ENCODE measurements at regions not wholly inside any gene's neighbourhood (a gene's known extent, or its start where the extent isn't known, plus 50 kb on each side); places are given as distances from the start of the nearest gene placed in this dataset.

GRCh38 chr6:45727819-45728449, 287.7 kb downstream of the CLIC5 start:
- H3K14ac ChIP-seq (replicated peaks; ENCODE audit: low read depth, low read length): no peak overlapping the region
- H2AFZ ChIP-seq (replicated peaks; ENCODE audit: low read length, poor library complexity): no peak overlapping the region
- H3K18ac ChIP-seq (ENCODE audit: low read depth, low read length): no peak overlapping the region
- peaks cover 3% of the 10 kb centered on the region for H3K4me1 ChIP-seq (ENCODE audit: control insufficient read depth, insufficient read depth, low read length)
- no peak overlapping the region for H3K4me3 ChIP-seq (ENCODE audit: insufficient read depth, low read depth, low read length)
- H3K4me2 ChIP-seq (ENCODE audit: low read depth, low read length): no peak overlapping the region
- no TSS peak for BruUV-seq (replicated peaks)
- ChIA-PET CTCF (no interaction called here), POLR2A (ENCODE audit: unreplicated experiment) (no interaction called here)
- no peaks in the 10 kb centered on the region for H3K9me3 ChIP-seq (ENCODE audit: control insufficient read depth, insufficient read depth, low read length)
- no peak overlapping the region for H2BK120ac ChIP-seq (ENCODE audit: low read depth, low read length)
- H3K9me1 ChIP-seq (ENCODE audit: insufficient read depth, low read length): no peaks in the 10 kb centered on the region
- no CpG with 5 or more reads among the region's 6 CpGs for WGBS, 2 experiments (ENCODE audit: extremely low coverage in 2 of 2, insufficient read length in 1 of 2)
- peaks cover 14% of the 10 kb centered on the region for H3K27me3 ChIP-seq (ENCODE audit: control insufficient read depth, insufficient read depth, low read length)
- no peaks in the 10 kb centered on the region for H3K36me3 ChIP-seq (ENCODE audit: control insufficient read depth, insufficient read depth, low read length)
- H2BK5ac ChIP-seq (ENCODE audit: low read depth, low read length, poor library complexity, severe bottlenecking): no peak overlapping the region
- dilution Hi-C loops (cut with HindIII; ENCODE audit: low sequenced_read_pairs, unreplicated experiment) (no loop called here), in situ Hi-C loops (cut with MboI; ENCODE audit: low sequenced_read_pairs) (no loop called here), intact Hi-C loops (cut with micrococcal nuclease) (no loop called here)
- no peak overlapping the region for H3K9ac ChIP-seq (ENCODE audit: low read depth, low read length)
- H3K27ac ChIP-seq (ENCODE audit: insufficient read depth, low read length): no peak overlapping the region
- H4K8ac ChIP-seq (ENCODE audit: low read depth in 2 of 2, low read length in 2 of 2): no peak overlapping the region
- H4K91ac ChIP-seq (ENCODE audit: insufficient read depth, low read depth, low read length): no peak overlapping the region
- no peak overlapping the region for H3K4ac ChIP-seq (ENCODE audit: low read depth, low read length)
- H4K20me1 ChIP-seq (ENCODE audit: insufficient read depth, low read length): no peaks in the 10 kb centered on the region
- no peak overlapping the region for H2BK20ac ChIP-seq (ENCODE audit: low read depth, low read length)
- no peak overlapping the region for H2BK15ac ChIP-seq (ENCODE audit: low read depth, low read length)
- H2AK5ac ChIP-seq (ENCODE audit: low read depth, low read length): no peak overlapping the region
- H3K79me1 ChIP-seq (ENCODE audit: low read depth in 1 of 2, low read length in 2 of 2): no peaks in the 10 kb centered on the region
- H3K56ac ChIP-seq (ENCODE audit: extremely low read depth, insufficient read depth, low read length): no peak overlapping the region
- DNase-seq: no peak
- TF ChIP-seq FOS (IDR thresholded peaks at IDR 0.05; ENCODE audit: low read depth, low read length) (no peak), POLR2A (IDR thresholded peaks at IDR 0.05; ENCODE audit: low read depth, low read length) (no peak), MXI1 (IDR thresholded peaks at IDR 0.05; ENCODE audit: borderline replicate concordance, low read depth, low read length) (no peak), USF2 (IDR thresholded peaks at IDR 0.05; ENCODE audit: low read depth, low read length) (no peak), MAZ (IDR thresholded peaks at IDR 0.05; ENCODE audit: borderline replicate concordance, low read depth, low read length) (no peak), RFX5 (IDR thresholded peaks at IDR 0.05; ENCODE audit: low read depth, low read length) (no peak), CEBPB (IDR thresholded peaks at IDR 0.05; ENCODE audit: low read depth, low read length) (no peak), NFE2L2 (IDR thresholded peaks at IDR 0.05; ENCODE audit: low read depth, low read length) (no peak), MAFK (IDR thresholded peaks at IDR 0.05; ENCODE audit: low read depth, low read length) (no peak), BHLHE40 (IDR thresholded peaks at IDR 0.05; ENCODE audit: low read depth, low read length) (no peak), CHD1 (IDR thresholded peaks at IDR 0.05; ENCODE audit: low read depth, low read length) (no peak), RAD21 (IDR thresholded peaks at IDR 0.05; ENCODE audit: low read length) (no peak)
- TF ChIP-seq, protein P1, sequence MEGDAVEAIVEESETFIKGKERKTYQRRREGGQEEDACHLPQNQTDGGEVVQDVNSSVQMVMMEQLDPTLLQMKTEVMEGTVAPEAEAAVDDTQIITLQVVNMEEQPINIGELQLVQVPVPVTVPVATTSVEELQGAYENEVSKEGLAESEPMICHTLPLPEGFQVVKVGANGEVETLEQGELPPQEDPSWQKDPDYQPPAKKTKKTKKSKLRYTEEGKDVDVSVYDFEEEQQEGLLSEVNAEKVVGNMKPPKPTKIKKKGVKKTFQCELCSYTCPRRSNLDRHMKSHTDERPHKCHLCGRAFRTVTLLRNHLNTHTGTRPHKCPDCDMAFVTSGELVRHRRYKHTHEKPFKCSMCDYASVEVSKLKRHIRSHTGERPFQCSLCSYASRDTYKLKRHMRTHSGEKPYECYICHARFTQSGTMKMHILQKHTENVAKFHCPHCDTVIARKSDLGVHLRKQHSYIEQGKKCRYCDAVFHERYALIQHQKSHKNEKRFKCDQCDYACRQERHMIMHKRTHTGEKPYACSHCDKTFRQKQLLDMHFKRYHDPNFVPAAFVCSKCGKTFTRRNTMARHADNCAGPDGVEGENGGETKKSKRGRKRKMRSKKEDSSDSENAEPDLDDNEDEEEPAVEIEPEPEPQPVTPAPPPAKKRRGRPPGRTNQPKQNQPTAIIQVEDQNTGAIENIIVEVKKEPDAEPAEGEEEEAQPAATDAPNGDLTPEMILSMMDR (conservative IDR thresholded peaks at IDR 0.05; ENCODE audit: low read depth, low read length): no peak
- TF ChIP-seq, protein P2, sequence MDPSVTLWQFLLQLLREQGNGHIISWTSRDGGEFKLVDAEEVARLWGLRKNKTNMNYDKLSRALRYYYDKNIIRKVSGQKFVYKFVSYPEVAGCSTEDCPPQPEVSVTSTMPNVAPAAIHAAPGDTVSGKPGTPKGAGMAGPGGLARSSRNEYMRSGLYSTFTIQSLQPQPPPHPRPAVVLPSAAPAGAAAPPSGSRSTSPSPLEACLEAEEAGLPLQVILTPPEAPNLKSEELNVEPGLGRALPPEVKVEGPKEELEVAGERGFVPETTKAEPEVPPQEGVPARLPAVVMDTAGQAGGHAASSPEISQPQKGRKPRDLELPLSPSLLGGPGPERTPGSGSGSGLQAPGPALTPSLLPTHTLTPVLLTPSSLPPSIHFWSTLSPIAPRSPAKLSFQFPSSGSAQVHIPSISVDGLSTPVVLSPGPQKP (IDR thresholded peaks at IDR 0.05; ENCODE audit: borderline replicate concordance, low read depth, low read length): no peak
- no peak for ATAC-seq (ENCODE audit: low read depth)
- no peak overlapping the region for H2AK9ac ChIP-seq (replicated peaks; ENCODE audit: low read depth, low read length, poor library complexity)
- no peak overlapping the region for H4K5ac ChIP-seq (ENCODE audit: low read depth, low read length)
- no peak overlapping the region for H3K23ac ChIP-seq (ENCODE audit: low read depth, low read length)
